Neural cell (in vitro differentiated cells): ENCODE measurements at regions not wholly inside any gene's neighbourhood (a gene's known extent, or its start where the extent isn't known, plus 50 kb on each side); places are given as distances from the start of the nearest gene placed in this dataset.

Source experiments
- H2AFZ ChIP-seq: fragments of 200-600, 300-800 bp; sonication (generic), shearing (Covaris generic); 2 replicates; pipeline ENCODE4 v1.6.0; 2014; ENCODE audit warnings: low read depth, mild to moderate bottlenecking, antibody characterized with exemption, low read length, moderate library complexity
- H3F3A ChIP-seq: fragments of 200-600 bp; shearing (Covaris generic); 2 replicates; pipeline ENCODE4 v1.6.1; 2016; ENCODE audit warnings: mild to moderate bottlenecking, moderate library complexity, mixed read lengths, antibody characterized with exemption, low read length; ENCODE audit not compliant: insufficient read depth, poor library complexity, severe bottlenecking
- H3K27ac ChIP-seq: fragments of 200-600, 300-800 bp; sonication (generic), shearing (Covaris generic); 2 replicates; pipeline ENCODE4 v1.5.1; 2014; ENCODE audit warnings: mild to moderate bottlenecking, low read length, moderate library complexity
- H3K27me3 ChIP-seq: fragments of 300-800, 200-600 bp; sonication (generic), shearing (Covaris generic); 2 replicates; pipeline ENCODE4 v1.6.0; 2014; ENCODE audit warnings: mild to moderate bottlenecking, low read depth, low read length, moderate library complexity; ENCODE audit not compliant: insufficient read depth
- H3K36me3 ChIP-seq: fragments of 300-800, 200-600 bp; sonication (generic), shearing (Covaris generic); 2 replicates; pipeline ENCODE4 v1.5.1; 2014; ENCODE audit warnings: mild to moderate bottlenecking, antibody characterized with exemption, low read length, moderate library complexity; ENCODE audit not compliant: insufficient read depth
- H3K4me2 ChIP-seq: fragments of 300-800, 200-600 bp; sonication (generic), shearing (Covaris generic); 2 replicates; pipeline ENCODE4 v1.6.0; 2014; ENCODE audit warnings: mild to moderate bottlenecking, low read length
- H3K4me3 ChIP-seq: fragments of 300-800, 200-600 bp; sonication (generic), shearing (Covaris generic); 2 replicates; pipeline ENCODE4 v1.5.1; 2014; ENCODE audit warnings: mild to moderate bottlenecking, low read length, moderate library complexity
- H3K79me2 ChIP-seq: fragments of 200-600 bp; shearing (Covaris generic); replicated peaks from 2 replicates; pipeline ENCODE4 v1.6.0; 2014; ENCODE audit warnings: mild to moderate bottlenecking, low read length, moderate library complexity; ENCODE audit not compliant: insufficient read depth
- H3K9ac ChIP-seq: fragments of 300-800, 200-600 bp; sonication (generic), shearing (Covaris generic); 2 replicates; pipeline ENCODE4 v1.6.1; 2016; ENCODE audit warnings: mild to moderate bottlenecking, low read length, mixed read lengths
- H3K9me2 ChIP-seq: fragments of 200-600 bp; shearing (Covaris generic); 2 replicates; pipeline ENCODE4 v1.6.1; 2016; ENCODE audit warnings: mild to moderate bottlenecking, low read length, mixed read lengths; ENCODE audit not compliant: insufficient read depth
- H3K9me3 ChIP-seq: fragments of 200-600, 300-800 bp; sonication (generic), shearing (Covaris generic); 2 replicates; pipeline ENCODE4 v1.6.1; 2016; ENCODE audit warnings: mild to moderate bottlenecking, mixed run types, low read length, moderate library complexity, mixed read lengths
- H4K20me1 ChIP-seq: fragments of 200-600 bp; shearing (Covaris generic); 2 replicates; pipeline ENCODE4 v1.6.1; 2016; ENCODE audit warnings: mild to moderate bottlenecking, mixed run types; ENCODE audit not compliant: insufficient read depth
- EP300 ChIP-seq: fragments of 450-650 bp; conservative IDR thresholded peaks from 2 replicates; pipeline ENCODE4 v1.6.1; 2014; ENCODE audit warnings: antibody characterized with exemption, mild to moderate bottlenecking, moderate library complexity; ENCODE audit not compliant: poor library complexity, severe bottlenecking
- EZH2 ChIP-seq: fragments of 200-600, 300-800 bp; shearing (Covaris generic), sonication (generic); IDR thresholded peaks from 2 replicates; pipeline ENCODE4 v1.6.1; 2014; ENCODE audit warnings: antibody characterized with exemption, low read length, borderline replicate concordance, mild to moderate bottlenecking; ENCODE audit not compliant: insufficient read depth, poor library complexity, severe bottlenecking
- MXI1 ChIP-seq: fragments of 450-650 bp; conservative IDR thresholded peaks from 2 replicates; pipeline ENCODE4 v1.6.1; 2014; ENCODE audit warnings: antibody characterized with exemption, mild to moderate bottlenecking; ENCODE audit not compliant: poor library complexity, severe bottlenecking
- POLR2AphosphoS5 ChIP-seq: IDR thresholded peaks from 2 replicates; pipeline ENCODE4 v1.6.1; 2012
- RAD21 ChIP-seq: fragments of 450-650 bp; conservative IDR thresholded peaks from 2 replicates; pipeline ENCODE4 v1.6.1; 2014; ENCODE audit warnings: antibody characterized with exemption, mild to moderate bottlenecking, moderate library complexity
- SMC3 ChIP-seq: fragments of 450-650 bp; conservative IDR thresholded peaks from 2 replicates; pipeline ENCODE4 v1.6.1; 2014; ENCODE audit warnings: antibody characterized with exemption, mild to moderate bottlenecking, moderate library complexity; ENCODE audit not compliant: poor library complexity
- TAF1 ChIP-seq: IDR thresholded peaks from 2 replicates; pipeline ENCODE4 v1.6.1; 2012; ENCODE audit warnings: low read depth
- TF ChIP-seq, protein P1 (sequence below): IDR thresholded peaks from 2 replicates; pipeline ENCODE4 v1.6.1; 2012; ENCODE audit warnings: borderline replicate concordance
- TF ChIP-seq, protein P2 (sequence below): fragments of 450-650 bp; IDR thresholded peaks from 2 replicates; pipeline ENCODE4 v1.5.1; 2014; ENCODE audit warnings: antibody characterized with exemption, mild to moderate bottlenecking, moderate library complexity; ENCODE audit not compliant: poor library complexity, severe bottlenecking

- no peak overlapping the region for H3K4me3 ChIP-seq
- H2AFZ ChIP-seq = no peak overlapping the region
- H3K27ac ChIP-seq = no peak overlapping the region
- H3K27me3 ChIP-seq = no peaks in the 10 kb centered on the region
- H3K4me2 ChIP-seq = no peak overlapping the region
- H3F3A ChIP-seq = no peaks in the 10 kb centered on the region
- no peaks in the 10 kb centered on the region for H3K9me3 ChIP-seq
- H3K9me2 ChIP-seq = no peaks in the 10 kb centered on the region
- H3K79me2 ChIP-seq = no peaks in the 10 kb centered on the region
- no peaks in the 10 kb centered on the region for H4K20me1 ChIP-seq
- TF ChIP-seq EP300 (no peak), SMC3 (no peak), EZH2 (no peak), TAF1 (no peak), RAD21 (no peak), POLR2AphosphoS5 (no peak), MXI1 (no peak)
- TF ChIP-seq, protein P1, sequence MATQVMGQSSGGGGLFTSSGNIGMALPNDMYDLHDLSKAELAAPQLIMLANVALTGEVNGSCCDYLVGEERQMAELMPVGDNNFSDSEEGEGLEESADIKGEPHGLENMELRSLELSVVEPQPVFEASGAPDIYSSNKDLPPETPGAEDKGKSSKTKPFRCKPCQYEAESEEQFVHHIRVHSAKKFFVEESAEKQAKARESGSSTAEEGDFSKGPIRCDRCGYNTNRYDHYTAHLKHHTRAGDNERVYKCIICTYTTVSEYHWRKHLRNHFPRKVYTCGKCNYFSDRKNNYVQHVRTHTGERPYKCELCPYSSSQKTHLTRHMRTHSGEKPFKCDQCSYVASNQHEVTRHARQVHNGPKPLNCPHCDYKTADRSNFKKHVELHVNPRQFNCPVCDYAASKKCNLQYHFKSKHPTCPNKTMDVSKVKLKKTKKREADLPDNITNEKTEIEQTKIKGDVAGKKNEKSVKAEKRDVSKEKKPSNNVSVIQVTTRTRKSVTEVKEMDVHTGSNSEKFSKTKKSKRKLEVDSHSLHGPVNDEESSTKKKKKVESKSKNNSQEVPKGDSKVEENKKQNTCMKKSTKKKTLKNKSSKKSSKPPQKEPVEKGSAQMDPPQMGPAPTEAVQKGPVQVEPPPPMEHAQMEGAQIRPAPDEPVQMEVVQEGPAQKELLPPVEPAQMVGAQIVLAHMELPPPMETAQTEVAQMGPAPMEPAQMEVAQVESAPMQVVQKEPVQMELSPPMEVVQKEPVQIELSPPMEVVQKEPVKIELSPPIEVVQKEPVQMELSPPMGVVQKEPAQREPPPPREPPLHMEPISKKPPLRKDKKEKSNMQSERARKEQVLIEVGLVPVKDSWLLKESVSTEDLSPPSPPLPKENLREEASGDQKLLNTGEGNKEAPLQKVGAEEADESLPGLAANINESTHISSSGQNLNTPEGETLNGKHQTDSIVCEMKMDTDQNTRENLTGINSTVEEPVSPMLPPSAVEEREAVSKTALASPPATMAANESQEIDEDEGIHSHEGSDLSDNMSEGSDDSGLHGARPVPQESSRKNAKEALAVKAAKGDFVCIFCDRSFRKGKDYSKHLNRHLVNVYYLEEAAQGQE = no peak
- TF ChIP-seq, protein P2, sequence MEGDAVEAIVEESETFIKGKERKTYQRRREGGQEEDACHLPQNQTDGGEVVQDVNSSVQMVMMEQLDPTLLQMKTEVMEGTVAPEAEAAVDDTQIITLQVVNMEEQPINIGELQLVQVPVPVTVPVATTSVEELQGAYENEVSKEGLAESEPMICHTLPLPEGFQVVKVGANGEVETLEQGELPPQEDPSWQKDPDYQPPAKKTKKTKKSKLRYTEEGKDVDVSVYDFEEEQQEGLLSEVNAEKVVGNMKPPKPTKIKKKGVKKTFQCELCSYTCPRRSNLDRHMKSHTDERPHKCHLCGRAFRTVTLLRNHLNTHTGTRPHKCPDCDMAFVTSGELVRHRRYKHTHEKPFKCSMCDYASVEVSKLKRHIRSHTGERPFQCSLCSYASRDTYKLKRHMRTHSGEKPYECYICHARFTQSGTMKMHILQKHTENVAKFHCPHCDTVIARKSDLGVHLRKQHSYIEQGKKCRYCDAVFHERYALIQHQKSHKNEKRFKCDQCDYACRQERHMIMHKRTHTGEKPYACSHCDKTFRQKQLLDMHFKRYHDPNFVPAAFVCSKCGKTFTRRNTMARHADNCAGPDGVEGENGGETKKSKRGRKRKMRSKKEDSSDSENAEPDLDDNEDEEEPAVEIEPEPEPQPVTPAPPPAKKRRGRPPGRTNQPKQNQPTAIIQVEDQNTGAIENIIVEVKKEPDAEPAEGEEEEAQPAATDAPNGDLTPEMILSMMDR = no peak
- H3K9ac ChIP-seq = no peak overlapping the region
- no peaks in the 10 kb centered on the region for H3K36me3 ChIP-seq
Observed at GRCh38 chr20:24117383-24117782, 128.8 kb upstream of the GGTLC1 start.

- H3K9me3 ChIP-seq = no peaks in the 10 kb centered on the region
- TF ChIP-seq EP300 = no peak
- TF ChIP-seq RAD21 = no peak
- TF ChIP-seq SMC3 = no peak
- TF ChIP-seq, protein P2 = no peak
- TF ChIP-seq, protein P1 = no peak
- no peak for TF ChIP-seq EZH2
- no peak for TF ChIP-seq TAF1
- TF ChIP-seq POLR2AphosphoS5 = no peak
- H3K9me2 ChIP-seq = no peaks in the 10 kb centered on the region
- no peak overlapping the region for H3K4me3 ChIP-seq
- no peak overlapping the region for H3K27ac ChIP-seq
- H3K9ac ChIP-seq = no peak overlapping the region
- H2AFZ ChIP-seq = no peak overlapping the region
- no peaks in the 10 kb centered on the region for H3F3A ChIP-seq
- H3K36me3 ChIP-seq = no peaks in the 10 kb centered on the region
- no peak overlapping the region for H3K4me2 ChIP-seq
- no peaks in the 10 kb centered on the region for H3K79me2 ChIP-seq
- no peaks in the 10 kb centered on the region for H3K27me3 ChIP-seq
- no peaks in the 10 kb centered on the region for H4K20me1 ChIP-seq
Observed at GRCh38 chr20:24116611-24117010, 128.0 kb upstream of the GGTLC1 start.
